HepG2 (cell line): ENCODE measurements at regions not wholly inside any gene's neighbourhood (a gene's known extent, or its start where the extent isn't known, plus 50 kb on each side); places are given as distances from the start of the nearest gene placed in this dataset.

Experiments used
- EZH2 ChIP-seq: conservative IDR thresholded peaks from 2 replicates; pipeline ENCODE4 v1.6.1; 2012; ENCODE audit warnings: mild to moderate bottlenecking, low read depth, low read length, moderate library complexity
- GTF3A ChIP-seq: sonication (generic); formaldehyde crosslinking; conservative IDR thresholded peaks from 2 replicates; pipeline ENCODE4 v1.4.0; 2020; ENCODE audit warnings: mild to moderate bottlenecking, missing genetic modification reagents
- HDAC1 ChIP-seq: sonication (generic); formaldehyde crosslinking; IDR thresholded peaks from 2 replicates; pipeline ENCODE4 v1.5.1; 2020; ENCODE audit warnings: mild to moderate bottlenecking, missing genetic modification reagents
- PHF8 ChIP-seq: sonication (generic); formaldehyde crosslinking; IDR thresholded peaks from 2 replicates; pipeline ENCODE4 v1.5.0; 2020; ENCODE audit warnings: missing genetic modification reagents
- SALL2 ChIP-seq: sonication (generic); formaldehyde crosslinking; IDR thresholded peaks from 2 replicates; pipeline ENCODE4 v1.8.1; 2023; ENCODE audit warnings: mild to moderate bottlenecking, missing genetic modification reagents, inconsistent platforms
- SMAD3 ChIP-seq: sonication (generic); formaldehyde crosslinking; IDR thresholded peaks from 2 replicates; pipeline ENCODE4 v1.4.0; 2020; ENCODE audit warnings: missing genetic modification reagents
- ZHX1 ChIP-seq: sonication (generic); formaldehyde crosslinking; IDR thresholded peaks from 2 replicates; pipeline ENCODE4 v1.8.1; 2022; ENCODE audit warnings: low read depth, mild to moderate bottlenecking, missing genetic modification reagents
- ZNF782 ChIP-seq: sonication (generic); formaldehyde crosslinking; IDR thresholded peaks from 2 replicates; pipeline ENCODE4 v1.4.0; 2020; ENCODE audit warnings: missing genetic modification reagents, mild to moderate bottlenecking, borderline replicate concordance

GRCh38 chr18:61954096-61954746, 61.4 kb upstream of the RNF152 start:
- no peak for TF ChIP-seq SMAD3 (CRISPR knock-in tag)
- no peak for TF ChIP-seq ZHX1 (CRISPR knock-in tag)
- no peak for TF ChIP-seq HDAC1
- no peak for TF ChIP-seq SALL2
- no peak for TF ChIP-seq PHF8 (CRISPR knock-in tag)
- TF ChIP-seq ZNF782 (CRISPR knock-in tag), result no peak
- no peak for TF ChIP-seq EZH2
- TF ChIP-seq GTF3A, result no peak
